ENCODE measurements at regions not wholly inside any gene's neighbourhood (a gene's known extent, or its start where the extent isn't known, plus 50 kb on each side); places are given as distances from the start of the nearest gene placed in this dataset.
"Not testable (repeated sequence)": the region's sequence is repeated elsewhere in the genome, so short reads cannot be mapped to it uniquely, and the experiment has no call there.

DNA sequence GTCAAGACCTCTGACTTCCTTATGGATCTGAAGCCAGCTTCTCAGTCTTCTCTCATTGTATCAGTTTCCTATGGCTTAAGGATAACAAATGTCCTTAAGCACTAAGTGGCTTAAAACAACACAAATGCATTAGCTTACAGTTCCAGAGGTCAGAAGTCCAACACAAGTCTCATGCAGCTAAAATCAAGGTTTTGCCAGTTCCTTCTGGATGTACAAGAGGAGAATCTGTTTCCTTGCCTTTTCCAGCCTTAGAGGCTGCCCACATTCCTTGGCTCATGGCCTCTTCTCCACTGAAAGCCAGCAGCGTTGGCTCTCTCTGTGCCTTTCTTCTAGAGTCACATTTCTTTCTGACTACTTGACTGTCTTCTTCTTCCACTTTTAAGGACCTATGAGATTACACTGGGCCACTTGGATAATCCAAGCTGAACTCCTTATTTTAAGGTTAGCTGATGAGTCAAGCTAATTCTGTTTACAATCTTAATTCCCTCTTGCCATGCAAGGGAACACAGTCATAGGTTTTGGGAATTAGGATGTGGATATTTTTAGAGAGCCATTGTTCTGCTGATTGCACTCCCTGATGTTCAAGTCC, 179.0 kb downstream of the BCAS1 start:
- DNase-seq: peak; percentile 44

DNA sequence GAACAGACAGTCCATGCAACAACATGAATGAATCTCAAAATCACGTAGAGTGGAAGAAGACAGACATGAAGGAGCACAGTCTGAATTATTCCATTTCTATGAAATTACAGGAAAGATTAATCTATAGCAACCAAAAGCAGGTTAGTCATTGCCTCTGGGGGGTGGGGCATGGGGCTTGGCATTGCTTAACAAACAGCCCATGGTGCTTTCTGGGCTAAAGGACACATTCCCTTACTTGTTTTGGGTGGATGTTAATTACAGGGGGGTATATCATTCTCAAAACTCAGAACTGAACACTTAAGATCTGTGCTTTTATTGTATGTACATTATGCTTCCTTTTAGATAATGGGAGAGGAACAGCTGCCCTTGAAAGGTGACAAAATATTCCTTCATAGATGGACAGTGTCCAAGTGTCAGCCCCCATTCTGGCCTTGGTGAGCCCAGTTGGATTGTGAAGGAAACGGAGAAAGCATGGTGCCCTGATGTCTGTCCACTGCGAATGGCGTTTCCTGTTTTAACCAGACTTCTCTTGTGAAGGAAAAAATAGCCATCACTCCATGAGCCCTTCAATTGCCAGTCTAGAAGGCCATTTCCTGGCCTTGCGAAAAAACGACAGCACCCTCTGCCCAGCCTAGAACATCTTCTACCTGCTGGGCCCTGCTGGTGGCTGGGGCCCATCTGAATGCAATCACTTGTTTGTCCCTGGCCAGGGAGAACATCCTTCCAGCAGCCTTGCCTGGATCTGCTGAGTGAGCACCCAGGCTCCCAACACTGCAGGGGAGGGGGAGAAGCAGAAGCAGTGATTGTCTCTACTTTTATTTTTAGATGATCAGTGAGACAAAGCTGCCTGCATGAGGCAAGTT, 179.7 kb downstream of the BCAS1 start:
- no peak for DNase-seq

DNA sequence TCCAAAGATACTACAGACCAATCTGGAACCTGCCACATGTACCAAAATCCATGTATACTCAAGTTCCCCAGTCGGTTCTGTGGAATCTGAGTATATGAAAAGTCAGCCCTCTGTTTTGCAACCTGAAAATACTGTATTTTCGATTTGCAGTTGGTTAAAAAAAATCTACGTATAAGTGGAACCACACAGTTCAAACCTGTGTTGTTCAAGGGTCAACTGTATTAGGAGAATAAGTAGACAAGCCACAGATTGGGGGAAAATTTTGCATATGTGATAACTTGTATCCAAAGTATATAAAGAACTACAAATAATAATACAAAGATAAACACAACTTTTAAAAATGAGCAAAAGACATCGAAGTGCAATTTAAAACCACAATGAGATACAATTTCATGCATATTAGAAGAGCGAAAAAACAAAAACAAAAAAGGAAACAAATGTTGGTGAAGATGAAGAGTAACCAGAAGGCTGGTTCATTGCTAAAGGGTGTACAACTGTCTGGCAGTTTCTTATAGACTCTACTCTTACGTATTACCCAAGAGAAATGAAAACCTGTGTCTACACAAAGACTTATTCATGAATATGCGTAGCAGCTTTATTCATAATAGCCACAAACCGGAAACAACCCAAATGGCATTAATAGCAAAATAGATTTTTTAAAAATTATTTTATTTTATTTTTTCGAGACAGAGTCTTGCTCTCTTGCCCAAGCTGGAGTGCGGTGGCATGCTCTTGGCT, 180.8 kb downstream of the BCAS1 start:
- no peak for DNase-seq

DNA sequence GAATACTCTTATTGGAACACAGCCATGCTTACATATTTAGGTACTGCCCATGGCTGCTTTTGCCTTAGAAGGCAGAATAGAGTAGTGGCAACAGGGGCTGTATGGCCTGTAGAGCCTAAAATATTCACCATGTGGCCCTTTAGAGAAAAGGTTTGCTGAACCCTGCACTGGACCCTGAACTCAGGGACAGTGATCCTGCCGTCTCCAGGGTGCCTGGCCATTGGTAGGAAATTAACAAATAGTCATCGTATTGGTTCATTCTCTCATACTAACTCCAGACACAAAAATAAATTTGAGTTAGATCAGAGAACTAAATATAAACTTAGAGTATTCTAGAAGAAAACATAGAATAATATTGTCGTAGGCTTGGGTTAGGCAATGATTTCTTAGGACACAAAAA, 181.4 kb downstream of the BCAS1 start:
- no peak for DNase-seq

DNA sequence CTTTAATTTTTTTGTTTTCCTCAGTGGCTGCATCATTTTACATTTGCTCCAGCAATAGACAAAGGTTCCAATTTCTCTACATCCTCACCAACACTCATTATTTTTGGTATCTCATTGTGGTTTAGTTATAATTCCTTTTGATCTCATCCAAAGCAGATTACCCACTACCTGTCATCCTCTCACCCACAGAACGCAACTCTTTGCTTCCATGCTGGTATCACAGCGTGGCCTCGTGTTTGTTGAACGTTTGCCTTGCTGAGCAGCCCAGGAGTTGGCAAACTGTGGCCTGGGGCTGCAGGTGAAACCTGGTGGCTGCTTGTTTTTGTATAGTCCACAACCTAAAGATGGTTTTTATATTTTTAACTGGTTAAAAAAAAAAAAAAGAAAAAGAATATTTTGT, 181.9 kb downstream of the BCAS1 start:
- DNase-seq: no peak

DNA sequence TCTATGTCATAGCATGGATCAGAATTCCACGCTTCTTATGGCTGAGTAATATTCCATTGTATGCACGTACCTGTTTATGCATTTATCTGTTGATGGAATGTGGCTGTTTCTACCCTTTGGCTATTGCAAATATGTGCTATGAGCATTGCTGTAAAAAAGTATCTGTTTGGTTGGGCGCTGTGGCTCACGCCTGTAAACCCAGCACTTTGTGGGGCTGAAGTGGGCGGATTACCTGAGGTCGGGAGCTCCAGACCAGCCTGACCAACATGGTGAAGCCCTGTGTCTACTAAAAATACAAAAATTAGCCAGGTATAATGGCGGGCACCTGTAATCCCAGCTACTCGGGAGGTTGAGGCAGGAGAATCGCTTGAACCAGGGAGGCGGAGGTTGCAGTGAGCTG, 182.4 kb downstream of the BCAS1 start:
- no peak for DNase-seq

DNA sequence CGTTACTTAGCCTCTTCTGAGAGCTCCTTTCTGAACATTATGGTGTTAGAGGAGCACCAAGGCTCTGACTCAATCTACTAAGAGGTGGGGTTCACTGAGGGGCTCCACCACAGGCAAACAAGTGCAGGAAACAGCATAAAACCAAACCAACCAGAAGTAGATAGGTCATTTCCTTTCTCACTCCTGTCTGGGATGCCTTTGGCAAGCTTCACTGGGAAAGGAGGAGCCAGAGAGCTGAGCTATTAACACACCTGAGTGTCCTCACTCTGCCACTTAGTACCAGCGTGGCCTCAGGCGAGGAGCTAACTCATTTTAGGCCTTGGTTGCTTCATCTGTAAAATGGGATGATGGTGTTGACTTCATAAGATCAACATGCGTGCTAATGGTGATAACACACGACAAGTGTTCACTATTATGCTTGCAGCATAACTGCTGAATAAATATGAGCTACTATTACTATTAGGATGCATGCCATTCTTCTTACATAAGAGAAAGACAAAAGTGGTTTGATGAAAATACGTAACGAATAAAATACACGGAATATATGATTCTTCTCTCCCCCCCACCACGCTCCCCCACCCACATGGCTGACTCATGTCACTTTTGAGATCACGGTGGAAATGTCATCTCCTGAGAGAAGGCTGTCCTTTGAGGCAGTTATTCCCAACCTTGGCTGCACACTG, 185.4 kb downstream of the BCAS1 start:
- DNase-seq: no peak

DNA sequence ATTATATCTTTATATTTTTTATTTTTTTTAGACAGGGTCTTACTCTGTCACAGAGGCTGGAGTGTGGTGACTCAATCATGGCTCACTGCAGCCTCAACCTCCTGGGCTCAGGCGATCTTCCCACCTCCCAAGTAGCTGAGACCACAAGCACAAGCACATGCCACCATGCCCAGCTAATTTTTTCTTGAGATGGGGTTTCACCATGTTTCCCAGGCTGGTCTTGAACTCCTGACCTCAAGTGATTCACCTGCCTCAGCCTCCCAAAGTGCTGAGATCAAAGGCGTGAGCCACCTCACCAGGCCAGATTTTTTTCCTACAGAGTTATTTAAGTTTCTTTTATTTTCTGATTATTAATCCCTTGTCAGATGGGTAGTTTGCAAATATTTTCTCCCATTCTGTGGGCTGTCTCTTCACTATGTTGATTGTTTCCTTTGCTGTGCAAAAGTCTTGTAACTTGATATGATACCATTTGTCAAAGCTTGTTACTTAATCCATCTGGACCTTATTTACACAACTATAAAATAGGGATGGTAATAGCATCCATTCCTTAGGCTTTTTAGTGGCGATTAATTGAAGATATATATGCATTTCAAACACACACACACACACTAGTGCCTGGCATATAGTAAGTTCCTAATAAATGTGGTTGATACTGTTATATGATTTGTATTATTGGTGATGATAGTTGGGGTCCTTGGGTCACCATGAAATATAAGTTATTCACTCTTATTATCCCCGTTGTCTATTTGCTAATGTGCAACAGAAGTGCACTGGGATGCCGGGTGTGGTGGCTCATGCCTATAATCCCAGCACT, 187.1 kb downstream of the BCAS1 start:
- peak; percentile 86 for DNase-seq

DNA sequence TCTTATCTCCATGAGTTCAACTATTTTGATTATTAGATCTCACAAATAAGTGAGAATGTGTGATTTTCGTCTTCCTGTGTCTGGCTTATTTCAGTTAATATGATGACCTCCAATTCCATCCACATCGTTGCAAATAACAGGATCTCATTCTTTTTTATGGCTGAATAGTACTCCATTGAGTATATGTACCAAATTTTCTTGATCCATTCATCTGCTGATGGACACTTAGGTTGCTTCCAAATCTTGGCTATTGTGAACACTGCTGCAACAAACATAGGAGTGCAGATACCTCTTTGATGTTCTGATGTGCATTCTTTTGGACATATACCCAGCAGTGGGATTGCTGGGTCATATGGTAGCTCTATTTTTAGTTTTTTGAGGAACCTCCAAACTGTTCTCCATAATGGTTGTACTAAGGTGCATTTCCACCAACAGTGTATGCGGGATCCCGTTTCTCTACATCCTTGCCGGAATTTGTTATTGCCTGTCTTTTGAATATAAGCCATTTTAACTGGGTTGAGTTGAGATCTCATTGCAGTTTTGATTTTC, 187.9 kb downstream of the BCAS1 start:
- not testable (repeated sequence) for DNase-seq

DNA sequence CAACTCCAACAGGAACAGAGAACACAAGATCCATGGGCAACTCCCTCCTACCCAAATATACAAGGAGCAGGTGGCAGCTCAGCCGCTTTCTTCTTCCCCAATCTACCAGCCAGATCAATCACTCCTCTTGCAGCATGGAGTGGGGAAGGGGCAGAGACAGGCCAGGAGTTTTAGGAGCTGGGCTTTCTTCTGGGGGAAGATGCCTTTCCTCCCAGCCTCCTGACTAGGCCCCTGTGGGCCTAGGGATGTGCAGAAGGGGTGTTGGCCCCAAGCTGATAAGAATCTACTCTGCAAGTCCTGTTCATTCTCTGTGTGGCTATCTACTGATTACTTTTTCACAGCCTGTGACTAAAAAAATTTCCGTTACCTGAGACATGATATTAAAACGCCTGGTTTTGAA, 189.0 kb downstream of the BCAS1 start:
- no peak for DNase-seq

DNA sequence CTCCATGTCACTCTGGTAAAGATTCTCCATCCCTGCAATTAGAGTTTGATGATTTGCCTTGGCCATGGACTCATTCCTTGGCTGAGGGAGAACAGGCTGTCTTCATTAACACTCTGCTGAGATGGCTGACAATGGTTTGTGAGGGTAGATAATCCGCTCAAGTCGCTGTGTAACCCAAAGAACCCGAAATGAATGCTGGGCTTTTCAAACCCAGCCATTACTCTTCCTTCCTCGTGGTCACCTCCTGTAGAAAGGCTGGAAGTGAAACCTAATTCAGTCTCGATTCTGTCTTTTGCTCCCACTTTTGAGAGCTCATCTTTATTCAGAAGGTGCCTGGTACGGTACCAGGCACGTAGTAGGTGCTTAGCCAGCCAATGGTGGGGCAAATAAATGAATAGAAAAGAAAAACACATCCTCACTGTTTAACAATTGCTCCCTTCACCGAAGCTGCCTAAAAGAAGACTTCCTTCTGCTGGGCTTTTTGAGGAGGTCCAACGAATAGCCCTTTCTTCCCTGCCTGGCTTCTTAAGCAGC, 190.2 kb downstream of the BCAS1 start:
- no peak for DNase-seq

DNA sequence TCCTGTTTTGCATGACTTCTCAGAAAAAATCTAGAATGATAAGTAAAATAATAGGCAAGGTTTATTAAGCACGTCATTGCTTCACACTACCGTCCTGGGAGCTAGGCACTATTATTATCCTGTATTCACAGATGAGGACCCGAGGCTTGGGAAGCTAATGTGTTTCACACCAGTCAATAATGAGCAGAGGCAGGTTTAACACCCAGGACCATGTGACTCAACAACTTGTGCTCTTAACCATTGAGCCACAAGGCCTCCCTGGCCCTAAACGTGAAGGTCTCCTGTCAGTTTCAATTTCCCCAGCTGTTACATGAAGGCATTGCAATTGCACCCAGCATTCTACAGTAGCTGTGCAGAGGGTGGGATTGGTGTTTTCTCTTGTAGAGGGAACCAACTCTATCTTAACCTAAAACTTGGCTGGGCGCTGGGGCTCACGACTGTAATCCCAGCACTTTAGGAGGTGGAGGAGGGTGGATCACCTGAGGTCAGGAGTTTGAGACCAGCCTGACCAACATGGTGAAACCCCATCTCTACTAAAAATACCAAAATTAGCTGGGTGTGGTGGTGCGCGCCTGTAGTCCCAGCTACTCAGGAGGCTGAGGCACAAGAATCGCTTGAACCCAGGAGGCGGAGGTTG, 191.2 kb downstream of the BCAS1 start:
- no peak for DNase-seq

DNA sequence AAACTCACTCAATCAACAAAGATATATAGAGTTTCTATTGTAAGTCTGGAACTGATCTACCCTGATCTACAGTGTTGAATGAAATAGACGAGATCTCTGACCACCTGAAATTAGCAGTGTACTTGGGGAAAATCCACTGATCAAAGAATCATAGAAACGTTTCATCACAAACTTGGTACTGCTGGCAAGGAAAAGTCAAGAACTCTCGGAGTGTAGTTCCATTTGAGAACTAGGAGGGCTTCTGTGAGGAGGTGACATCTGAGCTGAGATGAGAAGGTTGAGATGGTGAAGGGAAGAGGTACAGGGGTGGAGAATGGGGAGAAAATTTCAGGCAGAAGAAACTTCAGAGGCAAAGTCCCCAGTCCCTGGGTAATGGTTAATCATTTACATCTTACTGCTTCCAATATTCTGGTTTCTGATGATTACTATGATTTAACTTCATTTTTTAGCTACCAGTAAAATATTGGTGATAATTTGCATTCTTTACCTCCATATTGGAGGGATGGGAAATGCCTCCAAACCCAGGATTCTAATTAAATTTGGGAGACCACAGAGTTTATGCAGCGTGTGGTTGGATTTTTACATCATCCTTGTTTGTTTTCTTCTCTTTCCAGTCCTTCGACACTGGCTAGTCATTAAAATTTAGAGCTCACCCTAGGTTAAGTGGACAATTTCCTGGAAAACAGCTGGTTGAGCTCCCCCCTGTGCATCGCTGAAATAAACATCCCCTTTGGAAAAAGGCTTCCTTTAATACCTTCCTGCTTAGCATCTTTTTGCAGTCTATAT, 191.9 kb downstream of the BCAS1 start:
- DNase-seq: no peak

DNA sequence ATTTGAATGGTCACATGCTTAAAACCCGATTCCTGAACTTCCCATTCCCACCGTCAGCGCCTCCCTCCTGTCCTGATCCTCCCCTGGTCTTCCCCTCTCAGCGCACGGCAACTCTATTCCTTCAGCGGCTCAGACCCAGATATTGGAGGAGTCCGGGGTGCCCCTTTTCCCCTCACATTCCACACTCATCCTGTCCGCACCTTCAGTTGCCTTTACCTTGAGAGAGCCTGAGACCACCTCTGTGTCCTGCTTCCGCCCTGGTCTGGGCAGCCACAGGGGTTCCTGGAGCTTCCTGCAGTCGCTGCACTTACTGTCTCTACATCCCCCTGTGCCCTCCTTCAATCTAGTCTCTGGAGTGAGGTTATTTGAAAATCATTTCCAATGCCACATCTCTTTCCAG, 193.4 kb downstream of the BCAS1 start:
- no peak for DNase-seq

DNA sequence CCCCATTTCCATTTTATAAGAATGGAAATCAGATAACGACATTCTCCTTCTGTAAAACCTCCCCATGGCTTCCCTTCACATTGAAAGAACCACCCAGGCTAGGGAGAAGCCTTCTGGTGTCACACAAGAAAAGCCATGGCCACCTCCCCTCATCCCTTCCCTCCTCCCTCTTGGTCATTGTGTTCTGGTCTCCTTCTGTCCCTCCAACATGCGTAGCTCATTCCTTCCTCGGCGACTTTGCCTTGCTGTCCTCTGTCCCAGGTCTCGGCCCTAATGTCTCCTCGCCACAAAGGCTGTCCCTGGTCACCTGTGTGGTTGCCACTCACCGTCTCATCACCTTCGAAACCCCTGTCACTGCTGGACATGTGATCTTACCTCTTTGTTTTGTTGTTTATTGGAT, 193.9 kb downstream of the BCAS1 start:
- no peak for DNase-seq

DNA sequence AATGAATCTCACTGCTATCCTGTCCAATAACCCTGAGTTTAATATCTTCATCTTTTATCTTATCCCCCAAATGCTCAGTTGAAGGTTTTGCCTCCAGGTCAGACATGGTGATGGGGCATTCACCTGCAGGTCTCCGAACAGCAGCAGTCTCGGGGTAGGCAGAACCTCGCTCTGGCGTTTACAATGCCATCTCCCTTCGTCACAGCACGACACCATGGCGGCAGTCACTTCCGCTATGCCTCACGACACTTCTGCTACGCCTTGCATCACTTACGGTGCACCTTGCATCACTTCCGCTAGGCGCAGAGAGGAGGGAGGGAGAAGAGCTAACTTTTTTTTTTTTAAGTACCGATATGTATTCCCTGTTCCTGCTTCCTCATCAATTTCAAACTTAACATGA, 194.9 kb downstream of the BCAS1 start:
- DNase-seq: no peak

DNA sequence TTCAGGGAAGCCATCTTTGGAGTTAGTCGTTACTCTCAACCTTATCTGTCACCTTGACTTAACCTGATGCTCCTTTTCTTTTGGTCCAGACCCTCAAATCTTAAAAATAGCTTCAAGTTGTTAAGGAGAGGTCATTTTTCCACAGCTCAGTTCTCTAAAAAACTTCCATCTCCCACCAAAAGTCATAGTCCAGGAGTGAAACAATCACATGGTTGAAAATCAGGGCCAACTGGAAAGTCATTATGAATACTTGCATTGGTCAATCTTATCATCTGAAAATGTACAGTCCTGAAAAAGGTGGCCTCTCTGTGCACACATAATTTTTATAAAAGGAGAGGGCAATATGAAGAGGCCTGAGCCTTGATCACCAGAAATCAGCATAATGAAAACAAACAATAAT, 195.7 kb downstream of the BCAS1 start:
- DNase-seq: no peak

DNA sequence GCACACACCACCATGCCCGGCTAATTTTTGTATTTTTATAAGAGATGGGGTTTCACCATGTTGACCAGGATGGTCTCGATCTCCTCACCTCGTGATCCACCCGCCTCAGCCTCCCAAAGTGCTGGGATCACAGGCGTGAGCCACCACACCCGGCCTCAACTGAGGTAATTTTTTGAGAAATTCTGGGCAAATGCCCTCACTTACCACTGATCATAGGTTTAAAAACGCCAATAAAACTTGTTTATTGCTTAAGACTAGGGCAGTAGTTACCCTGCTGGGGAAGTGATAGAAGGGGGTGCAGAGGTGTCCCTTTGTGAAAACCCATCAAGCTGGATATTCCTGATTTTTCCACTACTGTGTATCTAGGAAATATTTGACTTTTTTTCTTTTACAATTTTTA, 196.3 kb downstream of the BCAS1 start:
- DNase-seq: no peak

DNA sequence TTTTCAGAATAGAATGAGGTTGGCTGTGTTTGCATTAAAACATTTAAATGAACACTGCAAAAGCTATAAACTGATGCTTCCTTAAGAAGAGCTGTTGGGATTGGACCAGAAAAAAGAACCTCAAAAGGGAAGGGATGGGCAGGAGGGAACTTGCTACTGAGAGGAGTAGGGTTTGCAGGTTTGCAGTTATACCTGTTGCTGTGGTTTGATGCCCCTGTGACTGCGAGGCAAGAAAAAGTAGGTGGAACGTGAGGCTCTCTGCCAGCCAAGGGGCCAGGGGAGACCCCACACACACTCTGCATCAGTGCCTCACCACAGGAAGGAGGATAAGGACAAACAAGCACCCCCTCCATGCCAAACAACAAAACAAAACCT, 197.2 kb downstream of the BCAS1 start:
- DNase-seq: no peak

DNA sequence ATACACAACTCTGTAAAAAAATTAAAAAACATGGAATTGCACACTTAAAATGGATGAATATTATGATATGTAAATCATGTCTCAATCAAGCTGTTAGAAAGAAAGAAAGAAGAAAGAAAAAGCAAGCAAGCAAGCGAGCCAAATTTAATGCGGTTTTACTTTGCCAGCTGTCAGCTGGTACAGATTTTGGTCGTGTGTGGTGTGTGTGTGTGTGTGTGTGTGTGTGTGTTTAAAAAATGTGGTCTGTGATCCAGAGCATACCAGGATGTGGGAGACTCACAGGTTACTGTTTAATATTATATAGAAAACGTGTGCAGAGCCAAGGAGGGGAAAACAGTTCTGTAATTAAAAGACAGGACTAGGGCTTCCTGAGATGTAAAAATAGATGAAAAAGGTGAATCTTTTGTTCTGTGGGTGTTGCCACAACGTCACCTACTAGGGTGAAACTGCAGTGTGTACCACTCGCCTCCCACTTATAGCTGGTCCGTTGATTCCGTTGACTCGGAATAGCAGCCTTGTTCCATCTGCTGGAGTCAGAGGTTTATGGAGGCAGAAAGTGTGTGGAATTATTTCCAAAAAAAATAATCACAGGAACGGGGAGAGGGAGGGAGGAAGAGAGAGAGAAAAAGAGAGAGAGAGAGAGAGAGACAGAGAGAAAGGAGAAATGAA, 197.7 kb downstream of the BCAS1 start:
- peak; percentile 41 for DNase-seq
